Caco-2 (cell line): ENCODE measurements at regions not wholly inside any gene's neighbourhood (a gene's known extent, or its start where the extent isn't known, plus 50 kb on each side); places are given as distances from the start of the nearest gene placed in this dataset.

Source experiments
- BruUV-seq: library from RNA; stranded (reverse); fragments of 400-500 nt; replicated peaks from 2 replicates; lab custom pipeline; 2021; lab: Mats Ljungman, UMichigan
- CTCF ChIA-PET: fragments of 300-600 bp; sonication (Branson Sonifier 250); formaldehyde crosslinking; loops from one replicate; lab custom pipeline; 2022; ENCODE audit warnings: antibody characterized with exemption; lab: Charles Lee
- POLR2A ChIA-PET: fragments of 300-600 bp; sonication (Branson Sonifier 250); formaldehyde crosslinking; loops from one replicate; lab custom pipeline; 2022; ENCODE audit warnings: antibody characterized with exemption; lab: Charles Lee
- DNase-seq, 2 experiments: peaks; one replicate each; pipeline versions ENCODE4 v3.0.0 to v3.0.0-alpha.2; 2020 to 2022
- H3K27me3 ChIP-seq: replicated peaks from 2 replicates; pipeline ENCODE4 v1.6.0; 2011; ENCODE audit warnings: low read length; ENCODE audit not compliant: control insufficient read depth, insufficient read depth
- H3K36me3 ChIP-seq: 2 replicates; pipeline ENCODE4 v1.5.1; 2011; ENCODE audit warnings: low read length; ENCODE audit not compliant: control insufficient read depth, insufficient read depth
- H3K4me1 ChIP-seq: fragments of 250-450 bp; sonication (Bioruptor Pico); 2 replicates; pipeline ENCODE4 v1.5.1; 2020; ENCODE audit warnings: mild to moderate bottlenecking
- H3K4me3 ChIP-seq: 2 replicates; pipeline ENCODE4 v1.5.1; 2011; ENCODE audit warnings: low read depth, mild to moderate bottlenecking, control low read depth, low read length
- H3K9me3 ChIP-seq: fragments of 250-450 bp; sonication (Bioruptor Pico); 2 replicates; pipeline ENCODE4 v1.5.1; 2020; ENCODE audit warnings: mild to moderate bottlenecking, moderate library complexity
- H3K27ac Mint-ChIP-seq: one replicate; pipeline ENCODE4 v1.8.0; 2022; ENCODE audit warnings: mixed read lengths; ENCODE audit not compliant: unreplicated experiment
- H3K27me3 Mint-ChIP-seq: one replicate; pipeline ENCODE4 v1.8.0; 2022; ENCODE audit warnings: mixed read lengths; ENCODE audit not compliant: insufficient read depth, unreplicated experiment
- H3K36me3 Mint-ChIP-seq: one replicate; pipeline ENCODE4 v1.8.0; 2022; ENCODE audit warnings: mild to moderate bottlenecking, mixed read lengths; ENCODE audit not compliant: insufficient read depth, unreplicated experiment
- H3K4me1 Mint-ChIP-seq: one replicate; pipeline ENCODE4 v1.8.0; 2022; ENCODE audit warnings: low read depth, mixed read lengths; ENCODE audit not compliant: unreplicated experiment
- H3K4me3 Mint-ChIP-seq: one replicate; pipeline ENCODE4 v1.8.0; 2022; ENCODE audit warnings: mild to moderate bottlenecking, moderate library complexity, mixed read lengths; ENCODE audit not compliant: unreplicated experiment
- H3K9me3 Mint-ChIP-seq: one replicate; pipeline ENCODE4 v1.8.0; 2022; ENCODE audit warnings: mixed read lengths; ENCODE audit not compliant: unreplicated experiment
- intact Hi-C: fragments of 100-400 bp; cut with micrococcal nuclease; formaldehyde crosslinking; loops from one replicate; pipeline ENCODE4 v1.10.0; 2022; ENCODE audit not compliant: unreplicated experiment
- TF ChIP-seq, protein P1 (sequence below), 2 experiments: fragments of 200-600 bp in 1 of 2; IDR thresholded peaks; 1 replicate in 1 of 2; 2 replicates in 1 of 2; pipeline versions ENCODE4 v1.5.1 to v1.8.0; 2011 to 2022; ENCODE audit warnings: antibody characterized with exemption in 1 of 2, control low read depth in 1 of 2, inconsistent platforms in 1 of 2, low read depth in 1 of 2, low read length in 1 of 2, mild to moderate bottlenecking in 1 of 2, moderate library complexity in 1 of 2; ENCODE audit not compliant: insufficient read depth in 1 of 2, severe bottlenecking in 1 of 2, unreplicated experiment in 1 of 2

DNA sequence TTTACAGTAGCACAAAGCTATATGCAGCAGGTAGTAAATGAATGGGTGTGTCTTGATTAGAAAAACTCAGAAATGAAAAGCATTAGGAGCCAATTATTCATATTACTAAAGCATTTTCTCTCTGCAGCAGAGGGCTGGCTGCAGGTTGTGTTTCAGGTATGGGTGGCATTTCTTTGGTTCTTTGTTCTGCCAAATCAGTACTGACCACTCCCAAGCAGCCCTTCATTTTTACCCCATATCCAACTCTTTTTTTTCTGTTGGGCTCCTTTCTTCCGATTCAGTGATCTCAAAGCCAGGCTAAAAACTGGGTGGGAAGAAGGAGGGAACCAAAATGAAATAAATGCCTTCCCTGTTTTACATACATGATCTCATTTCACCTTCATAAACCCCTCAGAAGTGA is 162.3 kb downstream of the SPRY1 start:
- Mint-ChIP-seq H3K9me3 (no peaks in the 10 kb centered on the region), H3K27ac (no peak overlapping the region), H3K4me1 (peaks cover 57% of the 10 kb centered on the region), H3K36me3 (no peaks in the 10 kb centered on the region), H3K4me3 (no peak overlapping the region), H3K27me3 (no peaks in the 10 kb centered on the region)
- Histone ChIP-seq H3K27me3 (no peaks in the 10 kb centered on the region), H3K4me3 (no peak overlapping the region), H3K36me3 (no peaks in the 10 kb centered on the region), H3K4me1 (peaks cover 62% of the 10 kb centered on the region), H3K9me3 (no peaks in the 10 kb centered on the region)
- CTCF ChIA-PET, result no interaction called here
- BruUV-seq, result no TSS peak
- POLR2A ChIA-PET, result no interaction called here
- DNase-seq, result no peak
- TF ChIP-seq, protein P1, sequence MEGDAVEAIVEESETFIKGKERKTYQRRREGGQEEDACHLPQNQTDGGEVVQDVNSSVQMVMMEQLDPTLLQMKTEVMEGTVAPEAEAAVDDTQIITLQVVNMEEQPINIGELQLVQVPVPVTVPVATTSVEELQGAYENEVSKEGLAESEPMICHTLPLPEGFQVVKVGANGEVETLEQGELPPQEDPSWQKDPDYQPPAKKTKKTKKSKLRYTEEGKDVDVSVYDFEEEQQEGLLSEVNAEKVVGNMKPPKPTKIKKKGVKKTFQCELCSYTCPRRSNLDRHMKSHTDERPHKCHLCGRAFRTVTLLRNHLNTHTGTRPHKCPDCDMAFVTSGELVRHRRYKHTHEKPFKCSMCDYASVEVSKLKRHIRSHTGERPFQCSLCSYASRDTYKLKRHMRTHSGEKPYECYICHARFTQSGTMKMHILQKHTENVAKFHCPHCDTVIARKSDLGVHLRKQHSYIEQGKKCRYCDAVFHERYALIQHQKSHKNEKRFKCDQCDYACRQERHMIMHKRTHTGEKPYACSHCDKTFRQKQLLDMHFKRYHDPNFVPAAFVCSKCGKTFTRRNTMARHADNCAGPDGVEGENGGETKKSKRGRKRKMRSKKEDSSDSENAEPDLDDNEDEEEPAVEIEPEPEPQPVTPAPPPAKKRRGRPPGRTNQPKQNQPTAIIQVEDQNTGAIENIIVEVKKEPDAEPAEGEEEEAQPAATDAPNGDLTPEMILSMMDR (IDR thresholded peaks at IDR 0.05; ENCODE audit: insufficient read depth in 1 of 2, low read depth in 1 of 2, low read length in 1 of 2, severe bottlenecking in 1 of 2, unreplicated experiment in 1 of 2), result no peak
- intact Hi-C loops, result no loop called here

DNA sequence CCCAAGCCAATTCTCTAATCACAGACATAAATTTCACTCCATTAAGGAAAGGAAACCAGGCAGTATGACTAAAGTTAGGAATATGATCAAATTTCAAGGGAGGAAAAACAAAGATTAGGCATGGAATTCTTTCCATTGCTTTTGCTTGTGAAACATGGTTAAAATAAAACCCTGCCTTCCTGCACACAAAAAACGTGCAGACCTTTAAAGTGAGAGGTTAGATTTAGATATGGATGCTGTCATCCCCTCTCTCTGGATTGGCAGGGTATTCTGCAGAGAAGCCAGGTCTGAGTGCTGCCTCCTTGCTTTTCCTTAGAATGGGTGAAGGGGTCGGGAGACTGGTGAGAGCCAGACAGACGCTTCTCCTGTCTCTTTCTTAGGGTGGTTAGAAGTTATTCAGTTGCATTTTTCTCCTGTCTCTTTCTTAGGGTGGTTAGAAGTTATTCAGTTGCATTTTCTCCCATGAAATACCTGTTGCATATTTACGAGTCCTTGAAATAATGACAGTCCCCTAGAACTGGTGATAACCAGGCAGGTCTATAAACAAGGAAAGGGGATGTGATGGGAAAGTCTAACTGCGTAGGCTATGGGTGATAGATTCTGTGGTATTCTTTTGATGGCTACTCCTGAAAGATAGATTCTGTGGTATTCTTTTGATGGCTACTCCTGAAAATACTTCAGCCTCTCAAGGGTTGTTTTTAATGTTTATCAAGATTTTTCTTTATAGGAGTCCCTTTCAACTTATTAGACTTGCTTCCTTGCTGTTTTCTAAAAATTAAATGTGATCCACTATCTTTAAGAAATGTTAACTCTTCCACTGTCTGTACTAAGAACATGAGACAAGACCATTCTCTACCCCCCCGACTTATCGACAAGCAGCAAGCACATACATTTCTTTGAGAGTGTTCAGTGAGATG is 163.6 kb downstream of the SPRY1 start:
- CTCF ChIA-PET, result no interaction called here
- no peaks in the 10 kb centered on the region for H3K9me3 Mint-ChIP-seq
- H3K27ac Mint-ChIP-seq, result peak overlapping the region; percentile 0

DNA sequence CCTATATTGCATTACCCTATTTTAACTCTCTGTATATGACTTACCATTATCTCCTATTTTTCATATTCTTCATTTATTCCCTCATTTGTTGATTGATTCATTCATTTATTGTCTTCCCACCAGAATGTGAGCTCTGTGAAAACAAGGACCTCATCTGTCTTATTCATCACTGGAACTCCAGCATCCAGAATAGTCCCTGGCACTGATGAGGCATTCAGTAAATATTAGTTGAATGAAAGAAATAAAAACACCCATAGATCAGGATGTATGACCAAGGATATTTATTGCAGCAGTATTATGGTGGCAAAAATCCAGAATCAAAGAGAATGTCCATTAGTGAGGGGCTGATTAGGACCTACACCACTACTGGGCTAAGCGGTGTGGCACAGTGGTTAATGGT is 164.9 kb downstream of the SPRY1 start:
- intact Hi-C loops, result no loop called here
- Histone ChIP-seq H3K36me3 (no peaks in the 10 kb centered on the region), H3K4me1 (peaks cover 42% of the 10 kb centered on the region), H3K27me3 (no peaks in the 10 kb centered on the region), H3K9me3 (0 out of 2 replicates have a peak, but pooled peaks cover 3% of the 10 kb centered on the region), H3K4me3 (no peak overlapping the region)
- H3K4me1 Mint-ChIP-seq, result peaks cover 37% of the 10 kb centered on the region
- H3K4me3 Mint-ChIP-seq, result no peak overlapping the region
- ChIA-PET POLR2A (no interaction called here), CTCF (no interaction called here)
- H3K36me3 Mint-ChIP-seq, result no peaks in the 10 kb centered on the region
- no TSS peak for BruUV-seq
- no peaks in the 10 kb centered on the region for H3K27me3 Mint-ChIP-seq
- H3K27ac Mint-ChIP-seq, result no peak overlapping the region
- TF ChIP-seq, protein P1 (IDR thresholded peaks at IDR 0.05; ENCODE audit: insufficient read depth in 1 of 2, low read depth in 1 of 2, low read length in 1 of 2, severe bottlenecking in 1 of 2, unreplicated experiment in 1 of 2), result no peak
- DNase-seq, result no peak
- peaks cover 10% of the 10 kb centered on the region for H3K9me3 Mint-ChIP-seq

More for the DNA sequence above, 163.6 kb downstream of the SPRY1 start:
- DNase-seq, result peak in 1 of 2 experiments; percentile 20
- Mint-ChIP-seq H3K4me3 (no peak overlapping the region), H3K27me3 (no peaks in the 10 kb centered on the region), H3K36me3 (no peaks in the 10 kb centered on the region), H3K4me1 (peaks cover 50% of the 10 kb centered on the region)
- Histone ChIP-seq H3K36me3 (no peaks in the 10 kb centered on the region), H3K27me3 (no peaks in the 10 kb centered on the region), H3K9me3 (no peaks in the 10 kb centered on the region), H3K4me3 (no peak overlapping the region), H3K4me1 (peaks cover 51% of the 10 kb centered on the region)
- no TSS peak for BruUV-seq
- TF ChIP-seq, protein P1 (IDR thresholded peaks at IDR 0.05; ENCODE audit: insufficient read depth in 1 of 2, low read depth in 1 of 2, low read length in 1 of 2, severe bottlenecking in 1 of 2, unreplicated experiment in 1 of 2), result no peak
- intact Hi-C loops, result no loop called here
- POLR2A ChIA-PET, result no interaction called here
